IPS DF 4.7 (cell line): ENCODE measurements at regions not wholly inside any gene's neighbourhood (a gene's known extent, or its start where the extent isn't known, plus 50 kb on each side); places are given as distances from the start of the nearest gene placed in this dataset.

Experiments
- DNase-seq: peaks from one replicate; pipeline ENCODE4 v3.0.0-alpha.2; 2013; ENCODE audit warnings: low spot score; ENCODE audit errors: extremely low read depth

- DNase-seq: no peak
Measured at GRCh38 chr10:120983721-120984120, 132.6 kb downstream of the WDR11 start.

- no peak for DNase-seq
Measured at GRCh38 chr10:120984221-120984620, 133.1 kb downstream of the WDR11 start.

- no peak for DNase-seq
Measured at GRCh38 chr10:120987359-120987758, 136.2 kb downstream of the WDR11 start.

GRCh38 chr10:120988751-120989150 is 137.6 kb downstream of the WDR11 start:
- no peak for DNase-seq

GRCh38 chr10:120989279-120989678 is 138.1 kb downstream of the WDR11 start:
- DNase-seq: no peak

- no peak for DNase-seq
Measured at GRCh38 chr10:120989996-120990598, 138.9 kb downstream of the WDR11 start.

- DNase-seq: no peak
Measured at GRCh38 chr10:120990831-120991230, 139.7 kb downstream of the WDR11 start.

- no peak for DNase-seq
Measured at GRCh38 chr10:120993089-120993488, 141.9 kb downstream of the WDR11 start.

GRCh38 chr10:120995768-120996167 is 144.6 kb downstream of the WDR11 start:
- no peak for DNase-seq

GRCh38 chr10:120996456-120997034 is 145.4 kb downstream of the WDR11 start:
- DNase-seq: no peak

- no peak for DNase-seq
Measured at GRCh38 chr10:120997313-120997712, 146.2 kb downstream of the WDR11 start.

- no peak for DNase-seq
Measured at GRCh38 chr10:120997756-120998155, 146.6 kb downstream of the WDR11 start.

- DNase-seq: no peak
Measured at GRCh38 chr10:120998251-120998650, 147.1 kb downstream of the WDR11 start.

GRCh38 chr10:120998782-120999285 is 147.7 kb downstream of the WDR11 start:
- no peak for DNase-seq

- no peak for DNase-seq
Measured at GRCh38 chr10:120999868-121000267, 148.7 kb downstream of the WDR11 start.

GRCh38 chr10:121002586-121003205 is 151.5 kb downstream of the WDR11 start:
- no peak for DNase-seq

GRCh38 chr10:121005948-121006587 is 154.9 kb downstream of the WDR11 start:
- DNase-seq: no peak

GRCh38 chr10:121007264-121007663 is 156.1 kb downstream of the WDR11 start:
- DNase-seq: no peak

- DNase-seq: no peak
Measured at GRCh38 chr10:121015916-121016315, 164.8 kb downstream of the WDR11 start.

GRCh38 chr10:121024905-121025584 is 173.9 kb downstream of the WDR11 start:
- DNase-seq: no peak

GRCh38 chr10:121025731-121026130 is 174.6 kb downstream of the WDR11 start:
- DNase-seq: no peak

- no peak for DNase-seq
Measured at GRCh38 chr10:121027371-121027770, 176.2 kb downstream of the WDR11 start.
